Cardiac muscle cell (in vitro differentiated cells and primary cell): ENCODE measurements at regions not wholly inside any gene's neighbourhood (a gene's known extent, or its start where the extent isn't known, plus 50 kb on each side); places are given as distances from the start of the nearest gene placed in this dataset.
A peak's percentile ranks its signal among the peaks of the same experiment; 100 is the strongest.

Experiments used
- DNase-seq, 2 donors: peaks; one replicate each; pipeline versions ENCODE4 v3.0.0 to v3.0.0-alpha.2; 2010 to 2017; ENCODE audit warnings: low read depth in 1 of 2, low spot score in 1 of 2
- H3K27ac ChIP-seq: fragments of 200-600 bp; sonication (generic); 2 replicates; pipeline ENCODE4 v1.5.1; 2016
- H3K27me3 ChIP-seq: fragments of 200-600 bp; sonication (generic); 2 replicates; pipeline ENCODE4 v1.6.0; 2016; ENCODE audit warnings: control low read depth
- H3K36me3 ChIP-seq: fragments of 200-600 bp; sonication (generic); 2 replicates; pipeline ENCODE4 v1.5.1; 2016; ENCODE audit warnings: control low read depth
- H3K4me1 ChIP-seq: fragments of 200-600 bp; sonication (generic); 2 replicates; pipeline ENCODE4 v1.8.1; 2017; ENCODE audit warnings: low read depth, mild to moderate bottlenecking, mixed run types
- H3K4me3 ChIP-seq: fragments of 200-600 bp; sonication (generic); 2 replicates; pipeline ENCODE4 v1.5.1; 2016; ENCODE audit warnings: mild to moderate bottlenecking
- H3K9me3 ChIP-seq: fragments of 200-600 bp; sonication (generic); 2 replicates; pipeline ENCODE4 v1.5.1; 2017; ENCODE audit warnings: low read depth, mild to moderate bottlenecking, control low read depth
- TF ChIP-seq, protein P1 (sequence below): IDR thresholded peaks from 2 replicates; pipeline ENCODE4 v1.5.1; 2012; ENCODE audit warnings: low read depth, mild to moderate bottlenecking, low read length

DNA sequence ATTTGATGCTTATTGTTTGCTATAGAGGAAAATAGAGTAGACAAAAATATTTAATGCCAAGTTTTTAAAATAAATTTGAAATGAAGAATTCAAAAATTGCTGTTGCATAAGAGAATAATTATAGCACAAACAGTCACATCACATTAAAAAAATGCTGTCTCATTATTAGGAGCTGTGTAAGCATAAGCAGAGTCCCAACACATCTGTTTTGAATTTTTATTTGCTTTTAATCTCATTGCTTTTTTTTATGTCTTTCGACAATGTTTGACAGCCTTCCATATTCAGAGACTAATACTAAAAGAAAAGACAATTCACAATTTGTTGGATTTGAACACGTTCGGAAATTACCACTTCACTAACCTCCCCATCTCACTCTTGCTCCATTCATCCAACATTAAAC is 143.5 kb downstream of the TFPI2 start:
- TF ChIP-seq, protein P1, sequence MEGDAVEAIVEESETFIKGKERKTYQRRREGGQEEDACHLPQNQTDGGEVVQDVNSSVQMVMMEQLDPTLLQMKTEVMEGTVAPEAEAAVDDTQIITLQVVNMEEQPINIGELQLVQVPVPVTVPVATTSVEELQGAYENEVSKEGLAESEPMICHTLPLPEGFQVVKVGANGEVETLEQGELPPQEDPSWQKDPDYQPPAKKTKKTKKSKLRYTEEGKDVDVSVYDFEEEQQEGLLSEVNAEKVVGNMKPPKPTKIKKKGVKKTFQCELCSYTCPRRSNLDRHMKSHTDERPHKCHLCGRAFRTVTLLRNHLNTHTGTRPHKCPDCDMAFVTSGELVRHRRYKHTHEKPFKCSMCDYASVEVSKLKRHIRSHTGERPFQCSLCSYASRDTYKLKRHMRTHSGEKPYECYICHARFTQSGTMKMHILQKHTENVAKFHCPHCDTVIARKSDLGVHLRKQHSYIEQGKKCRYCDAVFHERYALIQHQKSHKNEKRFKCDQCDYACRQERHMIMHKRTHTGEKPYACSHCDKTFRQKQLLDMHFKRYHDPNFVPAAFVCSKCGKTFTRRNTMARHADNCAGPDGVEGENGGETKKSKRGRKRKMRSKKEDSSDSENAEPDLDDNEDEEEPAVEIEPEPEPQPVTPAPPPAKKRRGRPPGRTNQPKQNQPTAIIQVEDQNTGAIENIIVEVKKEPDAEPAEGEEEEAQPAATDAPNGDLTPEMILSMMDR: no peak
- H3K27ac ChIP-seq: no peak overlapping the region
- H3K4me1 ChIP-seq: no peaks in the 10 kb centered on the region
- DNase-seq: no peak
- H3K36me3 ChIP-seq: no peaks in the 10 kb centered on the region
- no peaks in the 10 kb centered on the region for H3K9me3 ChIP-seq
- no peaks in the 10 kb centered on the region for H3K27me3 ChIP-seq
- no peak overlapping the region for H3K4me3 ChIP-seq

GRCh38 chr7:93739424-93739823 is 151.1 kb downstream of the TFPI2 start:
- peak in 1 of 2 donors; percentile 13 for DNase-seq
- Histone ChIP-seq H3K27me3 (no peaks in the 10 kb centered on the region), H3K36me3 (no peaks in the 10 kb centered on the region), H3K9me3 (no peaks in the 10 kb centered on the region), H3K27ac (no peak overlapping the region), H3K4me1 (no peaks in the 10 kb centered on the region), H3K4me3 (no peak overlapping the region)
- TF ChIP-seq, protein P1: no peak

DNA sequence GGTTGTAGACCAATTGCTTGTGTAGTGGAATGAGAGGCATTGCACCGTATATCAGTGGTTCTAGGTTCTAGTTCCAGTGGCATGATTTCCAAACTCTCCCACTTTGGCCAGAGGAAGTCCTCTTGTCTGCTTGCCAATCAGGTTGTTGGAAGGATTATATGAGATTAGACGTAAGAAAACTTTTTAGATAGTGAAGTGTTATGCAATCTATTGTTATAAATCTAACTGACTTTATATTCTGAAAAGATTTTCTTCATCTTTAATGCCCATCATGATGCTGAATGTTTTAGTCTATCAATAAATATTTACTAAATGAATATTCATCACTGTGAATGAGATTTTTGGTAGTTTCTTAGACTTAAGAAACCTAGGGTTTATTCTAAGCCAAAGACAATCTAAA is 152.6 kb downstream of the TFPI2 start:
- Histone ChIP-seq H3K4me3 (no peak overlapping the region), H3K4me1 (no peaks in the 10 kb centered on the region), H3K27me3 (no peaks in the 10 kb centered on the region), H3K27ac (no peak overlapping the region), H3K9me3 (no peaks in the 10 kb centered on the region), H3K36me3 (no peaks in the 10 kb centered on the region)
- DNase-seq: peak in 1 of 2 donors; percentile 4
- TF ChIP-seq, protein P1: no peak

- Histone ChIP-seq H3K27me3 (no peaks in the 10 kb centered on the region), H3K9me3 (no peaks in the 10 kb centered on the region), H3K36me3 (no peaks in the 10 kb centered on the region), H3K27ac (no peak overlapping the region), H3K4me1 (no peaks in the 10 kb centered on the region), H3K4me3 (no peak overlapping the region)
- TF ChIP-seq, protein P1: no peak
- no peak for DNase-seq
Observed at GRCh38 chr7:93736668-93737369, 153.7 kb downstream of the TFPI2 start.

- no peak for DNase-seq
- Histone ChIP-seq H3K4me3 (no peak overlapping the region), H3K27me3 (no peaks in the 10 kb centered on the region), H3K36me3 (no peaks in the 10 kb centered on the region), H3K9me3 (no peaks in the 10 kb centered on the region), H3K4me1 (no peaks in the 10 kb centered on the region), H3K27ac (no peak overlapping the region)
- TF ChIP-seq, protein P1: no peak
Observed at GRCh38 chr7:93728292-93728691, 153.8 kb upstream of the CALCR start.

- no peak overlapping the region for H3K27ac ChIP-seq
- no peaks in the 10 kb centered on the region for H3K9me3 ChIP-seq
- no peak overlapping the region for H3K4me3 ChIP-seq
- TF ChIP-seq, protein P1: no peak
- no peaks in the 10 kb centered on the region for H3K36me3 ChIP-seq
- no peaks in the 10 kb centered on the region for H3K27me3 ChIP-seq
- no peaks in the 10 kb centered on the region for H3K4me1 ChIP-seq
- no peak for DNase-seq
Observed at GRCh38 chr7:93725954-93726353, 151.4 kb upstream of the CALCR start.
